IMR-90 (cell line): ENCODE measurements at regions not wholly inside any gene's neighbourhood (a gene's known extent, or its start where the extent isn't known, plus 50 kb on each side); places are given as distances from the start of the nearest gene placed in this dataset.

Experiments used
- CEBPB ChIP-seq: IDR thresholded peaks from 2 replicates; pipeline ENCODE4 v1.6.1; 2012; ENCODE audit warnings: low read depth, low read length, improper control_type of control experiment
- CHD1 ChIP-seq: IDR thresholded peaks from 2 replicates; pipeline ENCODE4 v1.6.1; 2012; ENCODE audit warnings: low read depth, low read length, improper control_type of control experiment
- MAFK ChIP-seq: IDR thresholded peaks from 2 replicates; pipeline ENCODE4 v1.6.1; 2012; ENCODE audit warnings: low read depth, low read length, improper control_type of control experiment
- MAZ ChIP-seq: IDR thresholded peaks from 2 replicates; pipeline ENCODE4 v1.6.1; 2012; ENCODE audit warnings: low read depth, mild to moderate bottlenecking, low read length, improper control_type of control experiment, moderate library complexity, borderline replicate concordance
- MXI1 ChIP-seq: IDR thresholded peaks from 2 replicates; pipeline ENCODE4 v1.6.1; 2012; ENCODE audit warnings: low read depth, mild to moderate bottlenecking, low read length, moderate library complexity, borderline replicate concordance
- NFE2L2 ChIP-seq: fragments of 150-350 bp; IDR thresholded peaks from 2 replicates; pipeline ENCODE4 v1.6.1; 2016; ENCODE audit warnings: low read depth, mild to moderate bottlenecking, low read length
- POLR2A ChIP-seq: IDR thresholded peaks from 2 replicates; pipeline ENCODE4 v1.6.1; 2012; ENCODE audit warnings: mild to moderate bottlenecking, low read depth, low read length
- RAD21 ChIP-seq: IDR thresholded peaks from 2 replicates; pipeline ENCODE4 v1.6.1; 2012; ENCODE audit warnings: low read length, improper control_type of control experiment
- RCOR1 ChIP-seq: IDR thresholded peaks from 2 replicates; pipeline ENCODE4 v1.6.1; 2012; ENCODE audit warnings: mild to moderate bottlenecking, low read length, improper control_type of control experiment; ENCODE audit not compliant: insufficient replicate concordance
- RFX5 ChIP-seq: IDR thresholded peaks from 2 replicates; pipeline ENCODE4 v1.8.0; 2012; ENCODE audit warnings: low read depth, mild to moderate bottlenecking, low read length, moderate library complexity
- SMC3 ChIP-seq: fragments of 150-350 bp; IDR thresholded peaks from 2 replicates; pipeline ENCODE4 v1.6.1; 2016; ENCODE audit warnings: low read depth, mild to moderate bottlenecking, antibody characterized with exemption, low read length, moderate library complexity
- TF ChIP-seq, protein P1 (sequence below): conservative IDR thresholded peaks from 2 replicates; pipeline ENCODE4 v1.5.1; 2012; ENCODE audit warnings: mild to moderate bottlenecking, low read depth, low read length, improper control_type of control experiment
- TF ChIP-seq, protein P2 (sequence below): fragments of 150-350 bp; IDR thresholded peaks from 2 replicates; pipeline ENCODE4 v1.6.1; 2017; ENCODE audit warnings: mild to moderate bottlenecking, antibody characterized with exemption, low read length, low read depth

DNA sequence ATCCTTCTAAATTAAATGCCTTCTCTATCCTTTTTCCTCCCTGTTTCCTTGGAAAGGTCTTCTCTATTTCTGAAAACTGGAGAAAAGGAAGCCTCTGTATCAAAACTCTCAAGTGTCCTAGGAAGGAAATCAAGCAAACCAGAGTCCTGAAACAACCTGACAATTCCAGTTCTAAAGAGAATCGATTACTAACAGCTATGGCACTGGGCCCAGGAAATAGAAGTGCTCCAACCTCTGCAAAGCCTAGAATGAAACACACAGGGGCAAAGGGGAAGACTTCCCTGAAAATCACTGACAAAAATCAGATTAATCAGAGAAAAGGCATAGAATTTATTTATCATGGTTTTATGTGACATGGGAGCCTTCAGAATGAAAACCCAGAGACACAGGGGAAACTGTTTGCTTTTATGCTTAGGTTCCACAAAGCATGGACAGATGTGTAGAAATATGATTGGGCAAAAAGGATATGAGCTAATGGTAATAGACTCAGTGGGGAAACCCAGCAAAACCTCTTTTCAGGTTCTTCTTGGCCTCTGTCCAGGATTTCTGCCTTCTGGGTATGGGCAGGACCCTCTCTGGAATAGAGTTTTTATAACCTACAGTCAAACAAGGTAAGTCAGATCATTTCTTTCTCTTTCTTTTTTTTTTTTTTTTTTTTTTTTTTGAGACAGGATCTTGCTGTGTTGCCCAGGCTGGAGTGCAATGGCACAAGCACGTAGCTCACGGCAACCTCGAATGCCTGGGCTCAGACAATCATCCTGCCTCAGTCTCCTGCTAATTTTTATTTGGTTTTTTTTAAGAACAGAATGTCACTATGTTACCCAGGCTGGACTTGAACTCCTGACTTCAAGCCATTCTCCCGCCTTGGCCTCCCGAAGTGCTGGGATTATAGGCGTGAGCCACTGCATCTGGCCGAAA, 91.7 kb downstream of the CD24 start:
- TF ChIP-seq, protein P1, sequence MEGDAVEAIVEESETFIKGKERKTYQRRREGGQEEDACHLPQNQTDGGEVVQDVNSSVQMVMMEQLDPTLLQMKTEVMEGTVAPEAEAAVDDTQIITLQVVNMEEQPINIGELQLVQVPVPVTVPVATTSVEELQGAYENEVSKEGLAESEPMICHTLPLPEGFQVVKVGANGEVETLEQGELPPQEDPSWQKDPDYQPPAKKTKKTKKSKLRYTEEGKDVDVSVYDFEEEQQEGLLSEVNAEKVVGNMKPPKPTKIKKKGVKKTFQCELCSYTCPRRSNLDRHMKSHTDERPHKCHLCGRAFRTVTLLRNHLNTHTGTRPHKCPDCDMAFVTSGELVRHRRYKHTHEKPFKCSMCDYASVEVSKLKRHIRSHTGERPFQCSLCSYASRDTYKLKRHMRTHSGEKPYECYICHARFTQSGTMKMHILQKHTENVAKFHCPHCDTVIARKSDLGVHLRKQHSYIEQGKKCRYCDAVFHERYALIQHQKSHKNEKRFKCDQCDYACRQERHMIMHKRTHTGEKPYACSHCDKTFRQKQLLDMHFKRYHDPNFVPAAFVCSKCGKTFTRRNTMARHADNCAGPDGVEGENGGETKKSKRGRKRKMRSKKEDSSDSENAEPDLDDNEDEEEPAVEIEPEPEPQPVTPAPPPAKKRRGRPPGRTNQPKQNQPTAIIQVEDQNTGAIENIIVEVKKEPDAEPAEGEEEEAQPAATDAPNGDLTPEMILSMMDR, result no peak
- TF ChIP-seq CEBPB (no peak), POLR2A (no peak), MAFK (no peak), NFE2L2 (no peak), RFX5 (no peak), RCOR1 (no peak), RAD21 (no peak), SMC3 (no peak), CHD1 (no peak), MXI1 (no peak), MAZ (no peak)
- TF ChIP-seq, protein P2, sequence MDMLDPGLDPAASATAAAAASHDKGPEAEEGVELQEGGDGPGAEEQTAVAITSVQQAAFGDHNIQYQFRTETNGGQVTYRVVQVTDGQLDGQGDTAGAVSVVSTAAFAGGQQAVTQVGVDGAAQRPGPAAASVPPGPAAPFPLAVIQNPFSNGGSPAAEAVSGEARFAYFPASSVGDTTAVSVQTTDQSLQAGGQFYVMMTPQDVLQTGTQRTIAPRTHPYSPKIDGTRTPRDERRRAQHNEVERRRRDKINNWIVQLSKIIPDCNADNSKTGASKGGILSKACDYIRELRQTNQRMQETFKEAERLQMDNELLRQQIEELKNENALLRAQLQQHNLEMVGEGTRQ, result no peak
